HEK293 (cell line): ENCODE measurements at regions not wholly inside any gene's neighbourhood (a gene's known extent, or its start where the extent isn't known, plus 50 kb on each side); places are given as distances from the start of the nearest gene placed in this dataset.

ENCODE experiments used
- HOXA7 ChIP-seq: sonication (generic); formaldehyde crosslinking; IDR thresholded peaks from 2 replicates; pipeline ENCODE4 v1.8.1; 2022; ENCODE audit warnings: missing genetic modification reagents, borderline replicate concordance
- OSR2 ChIP-seq: fragments of 450-650 bp; formaldehyde crosslinking; IDR thresholded peaks from 2 replicates; pipeline ENCODE4 v1.5.1; 2016; ENCODE audit warnings: missing biosample characterization, missing genetic modification characterization
- SP2 ChIP-seq: fragments of 450-650 bp; formaldehyde crosslinking; IDR thresholded peaks from 2 replicates; pipeline ENCODE4 v1.5.1; 2016; ENCODE audit warnings: missing biosample characterization, missing genetic modification characterization
- TCF7L2 ChIP-seq: IDR thresholded peaks from 2 replicates; pipeline ENCODE4 v1.6.1; 2011; ENCODE audit warnings: low read depth, mild to moderate bottlenecking, inconsistent platforms, low read length, moderate library complexity, borderline replicate concordance
- ZNF112 ChIP-seq: fragments of 450-650 bp; formaldehyde crosslinking; IDR thresholded peaks from 2 replicates; pipeline ENCODE4 v1.5.0; 2017; ENCODE audit warnings: missing biosample characterization, missing genetic modification characterization
- ZNF274 ChIP-seq, 2 experiments: fragments of 200-500 bp in 1 of 2; fragments of 450-650 bp in 1 of 2; sonication (Bioruptor generic) in 1 of 2; formaldehyde crosslinking in 1 of 2; IDR thresholded peaks; 2 replicates each; pipeline versions ENCODE4 v1.5.1 to v1.6.1; 2014 to 2016; ENCODE audit warnings: borderline replicate concordance in 1 of 2, inconsistent platforms in 1 of 2, low read length in 1 of 2, missing biosample characterization in 1 of 2, missing genetic modification characterization in 1 of 2
- ZNF324 ChIP-seq: fragments of 450-650 bp; formaldehyde crosslinking; IDR thresholded peaks from 2 replicates; pipeline ENCODE4 v1.5.1; 2016; ENCODE audit warnings: missing biosample characterization, missing genetic modification characterization
- ZNF629 ChIP-seq: fragments of 450-650 bp; formaldehyde crosslinking; IDR thresholded peaks from 2 replicates; pipeline ENCODE4 v1.5.1; 2017; ENCODE audit warnings: missing biosample characterization, missing genetic modification characterization
- TF ChIP-seq, protein P1 (sequence below): fragments of 450-650 bp; formaldehyde crosslinking; IDR thresholded peaks from 2 replicates; pipeline ENCODE4 v1.5.1; 2016; ENCODE audit warnings: missing biosample characterization, missing genetic modification characterization
- TF ChIP-seq, protein P2 (sequence below): fragments of 450-650 bp; formaldehyde crosslinking; IDR thresholded peaks from 2 replicates; pipeline ENCODE4 v1.5.1; 2016; ENCODE audit warnings: missing biosample characterization, missing genetic modification characterization
- TF ChIP-seq, protein P3 (sequence below): fragments of 450-650 bp; formaldehyde crosslinking; IDR thresholded peaks from 2 replicates; pipeline ENCODE4; 2016; ENCODE audit warnings: missing biosample characterization, missing genetic modification characterization
- TF ChIP-seq, protein P4 (sequence below): fragments of 450-650 bp; formaldehyde crosslinking; IDR thresholded peaks from 2 replicates; pipeline ENCODE4 v1.5.1; 2016; ENCODE audit warnings: missing biosample characterization, missing genetic modification characterization
- TF ChIP-seq, protein P5 (sequence below): fragments of 450-650 bp; formaldehyde crosslinking; IDR thresholded peaks from 2 replicates; pipeline ENCODE4 v1.5.1; 2016; ENCODE audit warnings: missing biosample characterization, missing genetic modification characterization, low read depth

DNA sequence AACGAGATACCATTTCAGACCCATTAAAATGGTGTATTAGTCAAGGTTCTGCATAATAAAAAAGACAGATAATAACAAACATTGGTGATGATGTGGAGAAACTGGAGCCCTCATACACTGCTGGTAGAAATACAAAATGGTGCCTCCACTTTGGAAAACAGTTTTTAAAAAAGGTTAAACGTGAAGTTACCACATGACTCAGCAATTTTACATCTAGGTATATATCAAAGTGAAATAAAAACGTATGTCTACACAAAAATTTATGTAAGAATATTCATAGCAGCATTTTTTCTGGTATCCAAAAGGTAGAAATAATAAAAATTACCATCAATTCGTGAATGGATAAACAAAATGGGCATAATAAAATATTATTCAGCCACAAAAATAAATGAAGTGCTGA, 519.8 kb downstream of the TLE4 start:
- TF ChIP-seq, protein P1, sequence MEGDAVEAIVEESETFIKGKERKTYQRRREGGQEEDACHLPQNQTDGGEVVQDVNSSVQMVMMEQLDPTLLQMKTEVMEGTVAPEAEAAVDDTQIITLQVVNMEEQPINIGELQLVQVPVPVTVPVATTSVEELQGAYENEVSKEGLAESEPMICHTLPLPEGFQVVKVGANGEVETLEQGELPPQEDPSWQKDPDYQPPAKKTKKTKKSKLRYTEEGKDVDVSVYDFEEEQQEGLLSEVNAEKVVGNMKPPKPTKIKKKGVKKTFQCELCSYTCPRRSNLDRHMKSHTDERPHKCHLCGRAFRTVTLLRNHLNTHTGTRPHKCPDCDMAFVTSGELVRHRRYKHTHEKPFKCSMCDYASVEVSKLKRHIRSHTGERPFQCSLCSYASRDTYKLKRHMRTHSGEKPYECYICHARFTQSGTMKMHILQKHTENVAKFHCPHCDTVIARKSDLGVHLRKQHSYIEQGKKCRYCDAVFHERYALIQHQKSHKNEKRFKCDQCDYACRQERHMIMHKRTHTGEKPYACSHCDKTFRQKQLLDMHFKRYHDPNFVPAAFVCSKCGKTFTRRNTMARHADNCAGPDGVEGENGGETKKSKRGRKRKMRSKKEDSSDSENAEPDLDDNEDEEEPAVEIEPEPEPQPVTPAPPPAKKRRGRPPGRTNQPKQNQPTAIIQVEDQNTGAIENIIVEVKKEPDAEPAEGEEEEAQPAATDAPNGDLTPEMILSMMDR (tag by site-specific recombination): no peak
- TF ChIP-seq OSR2 (no peak), ZNF112 (tag by site-specific recombination) (no peak), SP2 (tag by site-specific recombination) (no peak), ZNF629 (tag by site-specific recombination) (no peak), TCF7L2 (no peak), ZNF324 (no peak), HOXA7 (CRISPR knock-in tag) (no peak), ZNF274 (IDR thresholded peaks at IDR 0.05; ENCODE audit: low read length) (no peak), ZNF274 (tag by site-specific recombination; IDR thresholded peaks at IDR 0.05; ENCODE audit: borderline replicate concordance) (no peak)
- TF ChIP-seq, protein P2, sequence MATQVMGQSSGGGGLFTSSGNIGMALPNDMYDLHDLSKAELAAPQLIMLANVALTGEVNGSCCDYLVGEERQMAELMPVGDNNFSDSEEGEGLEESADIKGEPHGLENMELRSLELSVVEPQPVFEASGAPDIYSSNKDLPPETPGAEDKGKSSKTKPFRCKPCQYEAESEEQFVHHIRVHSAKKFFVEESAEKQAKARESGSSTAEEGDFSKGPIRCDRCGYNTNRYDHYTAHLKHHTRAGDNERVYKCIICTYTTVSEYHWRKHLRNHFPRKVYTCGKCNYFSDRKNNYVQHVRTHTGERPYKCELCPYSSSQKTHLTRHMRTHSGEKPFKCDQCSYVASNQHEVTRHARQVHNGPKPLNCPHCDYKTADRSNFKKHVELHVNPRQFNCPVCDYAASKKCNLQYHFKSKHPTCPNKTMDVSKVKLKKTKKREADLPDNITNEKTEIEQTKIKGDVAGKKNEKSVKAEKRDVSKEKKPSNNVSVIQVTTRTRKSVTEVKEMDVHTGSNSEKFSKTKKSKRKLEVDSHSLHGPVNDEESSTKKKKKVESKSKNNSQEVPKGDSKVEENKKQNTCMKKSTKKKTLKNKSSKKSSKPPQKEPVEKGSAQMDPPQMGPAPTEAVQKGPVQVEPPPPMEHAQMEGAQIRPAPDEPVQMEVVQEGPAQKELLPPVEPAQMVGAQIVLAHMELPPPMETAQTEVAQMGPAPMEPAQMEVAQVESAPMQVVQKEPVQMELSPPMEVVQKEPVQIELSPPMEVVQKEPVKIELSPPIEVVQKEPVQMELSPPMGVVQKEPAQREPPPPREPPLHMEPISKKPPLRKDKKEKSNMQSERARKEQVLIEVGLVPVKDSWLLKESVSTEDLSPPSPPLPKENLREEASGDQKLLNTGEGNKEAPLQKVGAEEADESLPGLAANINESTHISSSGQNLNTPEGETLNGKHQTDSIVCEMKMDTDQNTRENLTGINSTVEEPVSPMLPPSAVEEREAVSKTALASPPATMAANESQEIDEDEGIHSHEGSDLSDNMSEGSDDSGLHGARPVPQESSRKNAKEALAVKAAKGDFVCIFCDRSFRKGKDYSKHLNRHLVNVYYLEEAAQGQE (tag by site-specific recombination): no peak
- TF ChIP-seq, protein P3, sequence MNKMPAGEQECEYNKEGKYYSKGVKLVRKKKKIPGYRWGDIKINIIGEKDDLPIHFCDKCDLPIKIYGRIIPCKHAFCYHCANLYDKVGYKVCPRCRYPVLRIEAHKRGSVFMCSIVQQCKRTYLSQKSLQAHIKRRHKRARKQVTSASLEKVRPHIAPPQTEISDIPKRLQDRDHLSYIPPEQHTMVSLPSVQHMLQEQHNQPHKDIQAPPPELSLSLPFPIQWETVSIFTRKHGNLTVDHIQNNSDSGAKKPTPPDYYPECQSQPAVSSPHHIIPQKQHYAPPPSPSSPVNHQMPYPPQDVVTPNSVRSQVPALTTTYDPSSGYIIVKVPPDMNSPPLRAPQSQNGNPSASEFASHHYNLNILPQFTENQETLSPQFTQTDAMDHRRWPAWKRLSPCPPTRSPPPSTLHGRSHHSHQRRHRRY (tag by site-specific recombination): no peak
- TF ChIP-seq, protein P4, sequence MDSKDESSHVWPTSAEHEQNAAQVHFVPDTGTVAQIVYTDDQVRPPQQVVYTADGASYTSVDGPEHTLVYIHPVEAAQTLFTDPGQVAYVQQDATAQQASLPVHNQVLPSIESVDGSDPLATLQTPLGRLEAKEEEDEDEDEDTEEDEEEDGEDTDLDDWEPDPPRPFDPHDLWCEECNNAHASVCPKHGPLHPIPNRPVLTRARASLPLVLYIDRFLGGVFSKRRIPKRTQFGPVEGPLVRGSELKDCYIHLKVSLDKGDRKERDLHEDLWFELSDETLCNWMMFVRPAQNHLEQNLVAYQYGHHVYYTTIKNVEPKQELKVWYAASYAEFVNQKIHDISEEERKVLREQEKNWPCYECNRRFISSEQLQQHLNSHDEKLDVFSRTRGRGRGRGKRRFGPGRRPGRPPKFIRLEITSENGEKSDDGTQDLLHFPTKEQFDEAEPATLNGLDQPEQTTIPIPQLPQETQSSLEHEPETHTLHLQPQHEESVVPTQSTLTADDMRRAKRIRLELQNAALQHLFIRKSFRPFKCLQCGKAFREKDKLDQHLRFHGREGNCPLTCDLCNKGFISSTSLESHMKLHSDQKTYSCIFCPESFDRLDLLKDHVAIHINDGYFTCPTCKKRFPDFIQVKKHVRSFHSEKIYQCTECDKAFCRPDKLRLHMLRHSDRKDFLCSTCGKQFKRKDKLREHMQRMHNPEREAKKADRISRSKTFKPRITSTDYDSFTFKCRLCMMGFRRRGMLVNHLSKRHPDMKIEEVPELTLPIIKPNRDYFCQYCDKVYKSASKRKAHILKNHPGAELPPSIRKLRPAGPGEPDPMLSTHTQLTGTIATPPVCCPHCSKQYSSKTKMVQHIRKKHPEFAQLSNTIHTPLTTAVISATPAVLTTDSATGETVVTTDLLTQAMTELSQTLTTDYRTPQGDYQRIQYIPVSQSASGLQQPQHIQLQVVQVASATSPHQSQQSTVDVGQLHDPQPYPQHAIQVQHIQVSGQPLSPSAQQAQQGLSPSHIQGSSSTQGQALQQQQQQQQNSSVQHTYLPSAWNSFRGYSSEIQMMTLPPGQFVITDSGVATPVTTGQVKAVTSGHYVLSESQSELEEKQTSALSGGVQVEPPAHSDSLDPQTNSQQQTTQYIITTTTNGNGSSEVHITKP (tag by site-specific recombination): no peak
- TF ChIP-seq, protein P5, sequence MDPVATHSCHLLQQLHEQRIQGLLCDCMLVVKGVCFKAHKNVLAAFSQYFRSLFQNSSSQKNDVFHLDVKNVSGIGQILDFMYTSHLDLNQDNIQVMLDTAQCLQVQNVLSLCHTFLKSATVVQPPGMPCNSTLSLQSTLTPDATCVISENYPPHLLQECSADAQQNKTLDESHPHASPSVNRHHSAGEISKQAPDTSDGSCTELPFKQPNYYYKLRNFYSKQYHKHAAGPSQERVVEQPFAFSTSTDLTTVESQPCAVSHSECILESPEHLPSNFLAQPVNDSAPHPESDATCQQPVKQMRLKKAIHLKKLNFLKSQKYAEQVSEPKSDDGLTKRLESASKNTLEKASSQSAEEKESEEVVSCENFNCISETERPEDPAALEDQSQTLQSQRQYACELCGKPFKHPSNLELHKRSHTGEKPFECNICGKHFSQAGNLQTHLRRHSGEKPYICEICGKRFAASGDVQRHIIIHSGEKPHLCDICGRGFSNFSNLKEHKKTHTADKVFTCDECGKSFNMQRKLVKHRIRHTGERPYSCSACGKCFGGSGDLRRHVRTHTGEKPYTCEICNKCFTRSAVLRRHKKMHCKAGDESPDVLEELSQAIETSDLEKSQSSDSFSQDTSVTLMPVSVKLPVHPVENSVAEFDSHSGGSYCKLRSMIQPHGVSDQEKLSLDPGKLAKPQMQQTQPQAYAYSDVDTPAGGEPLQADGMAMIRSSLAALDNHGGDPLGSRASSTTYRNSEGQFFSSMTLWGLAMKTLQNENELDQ (tag by site-specific recombination): no peak
